Esophagus muscularis mucosa (tissue), 4 donors: ENCODE measurements at regions not wholly inside any gene's neighbourhood (a gene's known extent, or its start where the extent isn't known, plus 50 kb on each side); places are given as distances from the start of the nearest gene placed in this dataset.

Experiments
- DNase-seq: peaks from one replicate; pipeline ENCODE4 v3.0.0-alpha.2; 2017; ENCODE audit errors: extremely low spot score
- H3K27ac ChIP-seq, 4 donors: fragments of 200-600 bp; sonication (generic); replicated peaks in 1 of 4; 1 replicate in 3 of 4; 2 replicates in 1 of 4; pipeline ENCODE4 v1.5.1; 2016 to 2019; ENCODE audit warnings: mild to moderate bottlenecking in 1 of 4
- H3K27me3 ChIP-seq, 4 donors: fragments of 200-600 bp; sonication (generic); one replicate each; pipeline versions ENCODE4 v1.5.1 to v1.6.0; 2016 to 2019
- H3K36me3 ChIP-seq, 4 donors: fragments of 200-600 bp; sonication (generic); one replicate each; pipeline ENCODE4 v1.5.1; 2016 to 2019
- H3K4me1 ChIP-seq, 4 donors: fragments of 200-600 bp; sonication (generic); one replicate each; pipeline ENCODE4 v1.5.1; 2016 to 2019
- H3K4me3 ChIP-seq, 4 donors: fragments of 200-600 bp; sonication (generic); 1 replicate in 2 of 4; 2 replicates in 2 of 4; pipeline ENCODE4 v1.5.1; 2016 to 2019; ENCODE audit warnings: mild to moderate bottlenecking in 4 of 4, moderate library complexity in 1 of 4
- H3K9me3 ChIP-seq, 4 donors: fragments of 200-600 bp; sonication (generic); 1 replicate in 3 of 4; 2 replicates in 1 of 4; pipeline ENCODE4 v1.5.1; 2016 to 2019
- CTCF ChIP-seq, 3 experiments: fragments of 200-600 bp in 2 of 3; fragments of 450-650 bp in 1 of 3; sonication (generic) in 2 of 3; IDR thresholded peaks; one replicate each; pipeline ENCODE4 v1.5.1; 2017 to 2019; ENCODE audit warnings: antibody characterized with exemption in 3 of 3, mild to moderate bottlenecking in 2 of 3, moderate library complexity in 1 of 3
- EP300 ChIP-seq: sonication (generic); formaldehyde crosslinking; IDR thresholded peaks from one replicate; pipeline ENCODE4 v1.6.1; 2017; ENCODE audit warnings: antibody characterized with exemption
- POLR2A ChIP-seq: fragments of 450-650 bp; IDR thresholded peaks from one replicate; pipeline ENCODE4 v1.6.1; 2017; ENCODE audit warnings: antibody characterized with exemption, moderate library complexity, mild to moderate bottlenecking, low read depth
- POLR2AphosphoS5 ChIP-seq, 2 donors: sonication (generic); formaldehyde crosslinking; IDR thresholded peaks; one replicate each; pipeline ENCODE4 v1.6.1; 2017; ENCODE audit warnings: antibody characterized with exemption in 2 of 2
- WGBS: methylation state at CpG from one replicate; pipeline ENCODE4 v1.1.5; 2018; 5-methylcytosine and 5-hydroxymethylcytosine counted together
- intact Hi-C: fragments of 100-400 bp; cut with DNase I; formaldehyde crosslinking; loops from one replicate; pipeline ENCODE4 v1.15.1; 2023
- small RNA-seq, 3 donors: library from RNA; depleted of rRNA; stranded (forward); fragments of <200 nt; gene quantifications; one replicate each; pipeline ENCODE3, GENCODE V24; 2016

GRCh38 chr4:75101906-75102786, 169.2 kb downstream of the PARM1 start:
- no peak for TF ChIP-seq POLR2AphosphoS5 (IDR thresholded peaks at IDR 0.05)
- no peak for TF ChIP-seq POLR2A
- TF ChIP-seq CTCF (IDR thresholded peaks at IDR 0.05), result no peak
- TF ChIP-seq EP300, result no peak
- intact Hi-C loops, result no loop called here
- no peak overlapping the region for H3K27ac ChIP-seq
- H3K36me3 ChIP-seq, result no peaks in the 10 kb centered on the region
- no peak for DNase-seq
- no peaks in the 10 kb centered on the region for H3K27me3 ChIP-seq
- WGBS, result 88% methylated on average over 3 of the region's 3 CpGs
- H3K4me3 ChIP-seq, result no peak overlapping the region
- H3K9me3 ChIP-seq, result peaks cover 0 to 17% (median 6%) of the 10 kb centered on the region in 4 donors
- no peaks in the 10 kb centered on the region for H3K4me1 ChIP-seq

Small RNA genes in the stretch of these regions (small RNA-seq; reads per million reads assigned to genes)
- 0 reads per million in 3 donors for gene AC093870.1
